ENCODE measurements at regions not wholly inside any gene's neighbourhood (a gene's known extent, or its start where the extent isn't known, plus 50 kb on each side); places are given as distances from the start of the nearest gene placed in this dataset.

DNA sequence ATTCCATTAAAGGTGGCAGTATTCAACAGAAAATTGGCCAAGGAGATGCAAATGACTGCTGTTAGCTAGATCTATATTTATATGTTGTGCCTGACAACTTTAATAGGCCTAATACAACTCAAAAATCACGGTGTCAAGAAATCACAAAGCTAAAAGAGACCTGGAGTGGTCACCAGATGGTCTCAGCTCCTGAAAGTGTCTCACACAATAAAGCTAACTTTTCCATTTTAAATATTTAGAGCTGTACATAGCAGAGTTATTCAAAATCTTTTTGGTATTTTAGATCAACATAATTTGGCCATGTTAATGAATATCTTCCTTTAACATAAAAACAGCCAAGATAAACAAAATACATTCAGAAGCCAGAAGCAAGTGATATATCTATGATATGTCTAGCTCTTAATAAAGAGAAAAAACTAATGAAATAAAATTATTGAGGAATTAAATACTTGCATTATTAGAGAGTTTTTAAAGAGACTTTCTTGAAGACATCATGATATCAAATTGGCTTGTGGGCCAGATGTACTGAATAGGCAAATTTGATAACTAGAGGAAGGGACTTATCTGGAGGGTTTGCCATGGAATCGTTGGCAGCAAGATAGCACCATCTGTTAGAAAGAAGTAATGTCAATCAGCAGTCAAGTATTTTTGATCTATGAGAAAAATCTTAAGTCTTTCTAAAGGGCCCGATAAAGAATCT is 84.9 kb upstream of the SCAF8 start:
- no peak overlapping the region for H3K4me3 ChIP-seq (replicated peaks; ENCODE audit: low read depth, low read length)
- TF ChIP-seq, protein P1, sequence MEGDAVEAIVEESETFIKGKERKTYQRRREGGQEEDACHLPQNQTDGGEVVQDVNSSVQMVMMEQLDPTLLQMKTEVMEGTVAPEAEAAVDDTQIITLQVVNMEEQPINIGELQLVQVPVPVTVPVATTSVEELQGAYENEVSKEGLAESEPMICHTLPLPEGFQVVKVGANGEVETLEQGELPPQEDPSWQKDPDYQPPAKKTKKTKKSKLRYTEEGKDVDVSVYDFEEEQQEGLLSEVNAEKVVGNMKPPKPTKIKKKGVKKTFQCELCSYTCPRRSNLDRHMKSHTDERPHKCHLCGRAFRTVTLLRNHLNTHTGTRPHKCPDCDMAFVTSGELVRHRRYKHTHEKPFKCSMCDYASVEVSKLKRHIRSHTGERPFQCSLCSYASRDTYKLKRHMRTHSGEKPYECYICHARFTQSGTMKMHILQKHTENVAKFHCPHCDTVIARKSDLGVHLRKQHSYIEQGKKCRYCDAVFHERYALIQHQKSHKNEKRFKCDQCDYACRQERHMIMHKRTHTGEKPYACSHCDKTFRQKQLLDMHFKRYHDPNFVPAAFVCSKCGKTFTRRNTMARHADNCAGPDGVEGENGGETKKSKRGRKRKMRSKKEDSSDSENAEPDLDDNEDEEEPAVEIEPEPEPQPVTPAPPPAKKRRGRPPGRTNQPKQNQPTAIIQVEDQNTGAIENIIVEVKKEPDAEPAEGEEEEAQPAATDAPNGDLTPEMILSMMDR (IDR thresholded peaks at IDR 0.05; ENCODE audit: low read length, missing control alignments), result no peak
- no peak for DNase-seq (ENCODE audit: low read depth)

- no peak for DNase-seq (ENCODE audit: low read depth)
- H3K4me3 ChIP-seq (replicated peaks; ENCODE audit: low read depth, low read length), result no peak overlapping the region
- TF ChIP-seq, protein P1 (IDR thresholded peaks at IDR 0.05; ENCODE audit: low read length, missing control alignments), result no peak
Measured at GRCh38 chr6:154648888-154649205, 84.4 kb upstream of the SCAF8 start.

DNA sequence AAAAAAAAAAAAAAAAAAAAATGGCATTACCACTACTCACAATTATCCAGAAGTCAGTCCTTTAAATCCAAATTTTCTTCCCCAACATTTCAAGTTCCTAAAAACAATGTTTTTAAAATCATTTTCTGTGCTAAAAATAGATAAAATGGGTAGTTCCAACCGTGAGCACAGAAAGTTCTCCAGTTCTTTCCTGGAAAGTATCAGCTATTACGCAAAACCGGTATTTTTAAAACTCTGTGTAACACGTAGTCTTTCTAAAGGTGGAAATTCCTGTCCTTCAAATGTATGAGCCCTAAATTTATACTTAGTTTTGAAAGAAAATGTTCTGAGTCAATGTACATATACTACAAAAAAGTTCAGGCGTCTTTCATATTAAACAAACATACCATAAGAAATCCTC is 83.5 kb upstream of the SCAF8 start:
- TF ChIP-seq, protein P1 (IDR thresholded peaks at IDR 0.05; ENCODE audit: low read length, missing control alignments), result no peak
- peak; percentile 72 for DNase-seq (ENCODE audit: low read depth)
- H3K4me3 ChIP-seq (replicated peaks; ENCODE audit: low read depth, low read length), result no peak overlapping the region

DNA sequence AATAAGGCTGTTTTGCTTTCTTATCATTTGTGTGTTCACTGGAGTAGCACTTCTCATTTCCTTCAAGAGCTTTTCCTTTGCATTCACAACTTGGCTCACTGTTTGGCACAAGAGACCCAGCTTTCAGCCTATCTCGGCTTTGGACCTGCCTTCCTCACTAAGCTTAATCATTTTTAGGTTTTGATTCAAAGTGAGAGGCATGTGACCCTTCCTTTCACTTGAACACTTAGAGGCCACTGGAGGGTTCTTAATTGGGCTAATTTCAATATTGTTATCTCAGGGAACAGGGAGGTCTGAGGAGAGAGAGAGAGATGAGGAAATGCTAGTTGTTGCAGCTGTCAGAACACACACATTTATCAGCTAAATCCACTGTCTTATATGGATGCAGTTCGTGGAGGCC is 82.9 kb upstream of the SCAF8 start:
- no peak for DNase-seq (ENCODE audit: low read depth)
- TF ChIP-seq, protein P1 (IDR thresholded peaks at IDR 0.05; ENCODE audit: low read length, missing control alignments), result no peak
- H3K4me3 ChIP-seq (replicated peaks; ENCODE audit: low read depth, low read length), result no peak overlapping the region

GRCh38 chr6:154651656-154652055 is 81.6 kb upstream of the SCAF8 start:
- TF ChIP-seq, protein P1 (IDR thresholded peaks at IDR 0.05; ENCODE audit: low read length, missing control alignments), result no peak
- H3K4me3 ChIP-seq (replicated peaks; ENCODE audit: low read depth, low read length), result no peak overlapping the region
- no peak for DNase-seq (ENCODE audit: low read depth)

- TF ChIP-seq, protein P1 (IDR thresholded peaks at IDR 0.05; ENCODE audit: low read length, missing control alignments), result no peak
- DNase-seq (ENCODE audit: low read depth), result peak; percentile 57
- H3K4me3 ChIP-seq (replicated peaks; ENCODE audit: low read depth, low read length), result no peak overlapping the region
Measured at GRCh38 chr6:154653385-154653784, 79.8 kb upstream of the SCAF8 start.

- TF ChIP-seq, protein P1 (IDR thresholded peaks at IDR 0.05; ENCODE audit: low read length, missing control alignments), result no peak
- peak; percentile 97 for DNase-seq (ENCODE audit: low read depth)
Measured at GRCh38 chr6:154653853-154654252, 79.4 kb upstream of the SCAF8 start.

More at GRCh38 chr6:154653853-154654252, 79.4 kb upstream of the SCAF8 start:
- H3K4me3 ChIP-seq (replicated peaks; ENCODE audit: low read depth, low read length), result no peak overlapping the region
